CD4-positive, alpha-beta T cell treated with Interleukin-15 for 1 hour (primary cell): ENCODE measurements at regions not wholly inside any gene's neighbourhood (a gene's known extent, or its start where the extent isn't known, plus 50 kb on each side); places are given as distances from the start of the nearest gene placed in this dataset.

Experiments used
- DNase-seq: peaks from one replicate; pipeline ENCODE4 v3.0.0-alpha.2; 2020

- DNase-seq, result no peak
Measured at GRCh38 chr4:19879330-19879729, 372.4 kb upstream of the SLIT2 start.

- DNase-seq, result no peak
Measured at GRCh38 chr4:19857991-19858390, 393.7 kb upstream of the SLIT2 start.

GRCh38 chr4:19857380-19857779, 394.3 kb upstream of the SLIT2 start:
- DNase-seq, result no peak

GRCh38 chr4:19850909-19851308, 400.8 kb upstream of the SLIT2 start:
- DNase-seq, result no peak

GRCh38 chr4:19844446-19844845, 407.3 kb upstream of the SLIT2 start:
- DNase-seq, result no peak

GRCh38 chr4:19842471-19842870, 409.2 kb upstream of the SLIT2 start:
- no peak for DNase-seq

GRCh38 chr4:19838858-19839257, 412.8 kb upstream of the SLIT2 start:
- DNase-seq, result no peak

- DNase-seq, result no peak
Measured at GRCh38 chr4:19835429-19835828, 416.3 kb upstream of the SLIT2 start.

- no peak for DNase-seq
Measured at GRCh38 chr4:19832411-19832810, 419.3 kb upstream of the SLIT2 start.

GRCh38 chr4:19831644-19832285, 419.9 kb upstream of the SLIT2 start:
- DNase-seq, result no peak

GRCh38 chr4:19829101-19829500, 422.6 kb upstream of the SLIT2 start:
- no peak for DNase-seq

- no peak for DNase-seq
Measured at GRCh38 chr4:19823781-19824180, 427.9 kb upstream of the SLIT2 start.

GRCh38 chr4:19819737-19820136, 432.0 kb upstream of the SLIT2 start:
- DNase-seq, result no peak

- DNase-seq, result no peak
Measured at GRCh38 chr4:19809989-19810388, 441.7 kb upstream of the SLIT2 start.

GRCh38 chr4:19807505-19807904, 444.2 kb upstream of the SLIT2 start:
- DNase-seq, result no peak

- DNase-seq, result no peak
Measured at GRCh38 chr4:19806865-19807264, 444.8 kb upstream of the SLIT2 start.

GRCh38 chr4:19803406-19803805, 448.3 kb upstream of the SLIT2 start:
- DNase-seq, result no peak

- no peak for DNase-seq
Measured at GRCh38 chr4:19793831-19794230, 457.9 kb upstream of the SLIT2 start.

- no peak for DNase-seq
Measured at GRCh38 chr4:19791422-19792123, 460.1 kb upstream of the SLIT2 start.

GRCh38 chr4:19786616-19787015, 465.1 kb upstream of the SLIT2 start:
- no peak for DNase-seq

- no peak for DNase-seq
Measured at GRCh38 chr4:19783667-19784223, 468.0 kb upstream of the SLIT2 start.

- DNase-seq, result no peak
Measured at GRCh38 chr4:19780871-19781270, 470.8 kb upstream of the SLIT2 start.

GRCh38 chr4:19776929-19777328, 474.8 kb upstream of the SLIT2 start:
- no peak for DNase-seq

- DNase-seq, result no peak
Measured at GRCh38 chr4:19776021-19776459, 475.7 kb upstream of the SLIT2 start.
